Type B pancreatic cell (in vitro differentiated cells): ENCODE measurements at regions not wholly inside any gene's neighbourhood (a gene's known extent, or its start where the extent isn't known, plus 50 kb on each side); places are given as distances from the start of the nearest gene placed in this dataset.
"Not testable (repeated sequence)": the region's sequence is repeated elsewhere in the genome, so short reads cannot be mapped to it uniquely, and the experiment has no call there.

Experiments
- DNase-seq: peaks from one replicate; pipeline ENCODE4 v3.0.0; 2021; ENCODE audit warnings: mixed read lengths; ENCODE audit not compliant: unreplicated experiment; ENCODE audit errors: extremely low spot score
- H3K27ac Mint-ChIP-seq: 2 replicates; pipeline ENCODE4 v1.8.0; 2021; ENCODE audit warnings: mild to moderate bottlenecking, mixed read lengths
- H3K27me3 Mint-ChIP-seq: 2 replicates; pipeline ENCODE4 v1.8.0; 2021; ENCODE audit warnings: mixed read lengths
- H3K36me3 Mint-ChIP-seq: 2 replicates; pipeline ENCODE4 v1.8.0; 2021; ENCODE audit warnings: mixed read lengths
- H3K4me1 Mint-ChIP-seq: one replicate; pipeline ENCODE4 v1.8.0; 2021; ENCODE audit warnings: mixed read lengths; ENCODE audit not compliant: unreplicated experiment
- H3K4me3 Mint-ChIP-seq: 2 replicates; pipeline ENCODE4 v1.8.0; 2021; ENCODE audit warnings: mild to moderate bottlenecking, mixed read lengths
- H3K9me3 Mint-ChIP-seq: 2 replicates; pipeline ENCODE4 v1.8.0; 2021; ENCODE audit warnings: mixed read lengths
- CTCF ChIP-seq: fragments of 200-600 bp; sonication (generic); conservative IDR thresholded peaks from 2 replicates; pipeline ENCODE4 v1.5.0; 2021; ENCODE audit warnings: antibody characterized with exemption, mild to moderate bottlenecking

- no peaks in the 10 kb centered on the region for H3K4me1 Mint-ChIP-seq
- H3K27ac Mint-ChIP-seq, result no peak overlapping the region
- no peaks in the 10 kb centered on the region for H3K9me3 Mint-ChIP-seq
- peaks cover 3% of the 10 kb centered on the region for H3K27me3 Mint-ChIP-seq
- no peaks in the 10 kb centered on the region for H3K36me3 Mint-ChIP-seq
- TF ChIP-seq CTCF, result no peak
- no peak for DNase-seq
- no peak overlapping the region for H3K4me3 Mint-ChIP-seq
Observed at GRCh38 chr2:143996974-143997373, 522.9 kb downstream of the ZEB2 start.

- no peak overlapping the region for H3K27ac Mint-ChIP-seq
- no peak overlapping the region for H3K4me3 Mint-ChIP-seq
- peaks cover 7% of the 10 kb centered on the region for H3K9me3 Mint-ChIP-seq
- DNase-seq, result no peak
- no peak for TF ChIP-seq CTCF
- H3K27me3 Mint-ChIP-seq, result peaks cover 3% of the 10 kb centered on the region
- H3K36me3 Mint-ChIP-seq, result peaks cover 7% of the 10 kb centered on the region
- H3K4me1 Mint-ChIP-seq, result no peaks in the 10 kb centered on the region
Observed at GRCh38 chr2:143994961-143995360, 525.0 kb downstream of the ZEB2 start.

GRCh38 chr2:143991596-143991995 lies 528.3 kb downstream of the ZEB2 start:
- H3K4me3 Mint-ChIP-seq, H3K36me3 Mint-ChIP-seq, H3K9me3 Mint-ChIP-seq, H3K4me1 Mint-ChIP-seq, DNase-seq, H3K27me3 Mint-ChIP-seq, H3K27ac Mint-ChIP-seq: not testable (repeated sequence)

- Mint-ChIP-seq H3K4me3 (no peak overlapping the region), H3K36me3 (peaks cover 7% of the 10 kb centered on the region), H3K9me3 (peaks cover 7% of the 10 kb centered on the region), H3K27me3 (no peaks in the 10 kb centered on the region), H3K27ac (no peak overlapping the region), H3K4me1 (no peaks in the 10 kb centered on the region)
- DNase-seq, result no peak
- no peak for TF ChIP-seq CTCF
Observed at GRCh38 chr2:143988082-143988481, 531.8 kb downstream of the ZEB2 start.

GRCh38 chr2:143981428-143981827 lies 538.5 kb downstream of the ZEB2 start:
- Mint-ChIP-seq H3K27ac (no peak overlapping the region), H3K27me3 (no peaks in the 10 kb centered on the region), H3K9me3 (no peaks in the 10 kb centered on the region), H3K4me1 (no peaks in the 10 kb centered on the region), H3K4me3 (no peak overlapping the region), H3K36me3 (no peaks in the 10 kb centered on the region)
- no peak for DNase-seq
- no peak for TF ChIP-seq CTCF

GRCh38 chr2:143977356-143977755 lies 542.6 kb downstream of the ZEB2 start:
- Mint-ChIP-seq H3K27me3 (no peaks in the 10 kb centered on the region), H3K4me1 (no peaks in the 10 kb centered on the region), H3K4me3 (no peak overlapping the region), H3K36me3 (no peaks in the 10 kb centered on the region), H3K27ac (no peak overlapping the region), H3K9me3 (no peaks in the 10 kb centered on the region)
- DNase-seq, result no peak
- TF ChIP-seq CTCF, result no peak
